C4-2B (cell line): ENCODE measurements at regions not wholly inside any gene's neighbourhood (a gene's known extent, or its start where the extent isn't known, plus 50 kb on each side); places are given as distances from the start of the nearest gene placed in this dataset.

Experiments
- CTCF ChIP-seq: fragments of 450-650 bp; conservative IDR thresholded peaks from 2 replicates; pipeline ENCODE4 v1.5.1; 2017; ENCODE audit warnings: mild to moderate bottlenecking
- ZFX ChIP-seq: fragments of 450-650 bp; IDR thresholded peaks from 2 replicates; pipeline ENCODE4 v1.6.1; 2017

DNA sequence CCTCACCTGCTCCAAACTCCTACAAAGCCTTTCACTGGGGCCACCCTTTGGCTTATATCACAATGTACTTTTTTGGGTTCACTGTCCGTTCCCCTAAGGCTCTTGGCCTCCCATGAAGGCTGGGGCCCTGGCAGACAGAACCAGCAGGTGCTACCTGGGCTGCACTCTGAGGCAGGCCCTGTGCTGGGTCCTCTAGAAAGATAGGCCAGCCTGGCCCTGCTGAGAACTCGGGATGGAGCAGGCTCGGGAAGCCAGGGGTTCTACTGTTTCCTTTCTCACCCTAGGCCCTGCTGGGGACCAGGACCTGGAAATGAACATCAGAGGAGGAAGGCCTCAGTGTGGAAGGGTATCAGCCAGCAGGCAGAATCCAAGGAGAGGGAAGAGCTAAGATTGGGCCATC is 79.5 kb downstream of the MRPL14 start:
- TF ChIP-seq CTCF (no peak), ZFX (no peak)
